ENCODE measurements at regions not wholly inside any gene's neighbourhood (a gene's known extent, or its start where the extent isn't known, plus 50 kb on each side); places are given as distances from the start of the nearest gene placed in this dataset.

- DNase-seq: peak; percentile 54 to 55
Measured at GRCh38 chr2:10985260-10985659, 73.5 kb downstream of the KCNF1 start.

DNA sequence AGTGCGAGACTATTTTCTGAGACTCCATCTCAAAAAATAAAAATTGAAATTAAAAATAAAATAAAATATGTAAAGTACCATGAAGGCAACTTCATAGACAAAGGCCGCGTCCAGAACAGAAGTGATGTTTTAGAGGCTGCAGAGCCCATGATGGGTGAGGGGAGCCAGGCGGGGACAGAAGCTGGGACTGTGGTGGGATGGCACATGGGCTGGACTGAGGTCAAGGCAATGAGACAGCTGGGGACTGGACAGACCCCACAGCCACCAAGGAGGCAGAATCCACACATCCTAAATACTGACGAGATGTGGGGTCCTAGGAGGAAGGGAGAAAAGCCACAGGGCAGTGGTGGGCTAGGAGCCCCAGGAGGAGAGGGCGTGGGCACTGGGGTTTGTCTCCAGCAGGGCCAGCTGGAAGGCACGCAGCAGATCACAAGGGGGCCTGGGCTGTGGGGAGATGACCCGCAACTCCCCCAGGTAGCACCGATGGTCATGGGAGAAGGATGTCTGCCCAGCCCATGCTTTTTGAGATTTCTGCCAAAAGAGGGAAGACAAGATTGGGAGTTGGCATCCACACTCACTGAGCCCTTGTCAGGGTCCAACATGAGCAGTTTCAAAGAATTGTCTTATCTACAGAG is 74.3 kb downstream of the KCNF1 start:
- no peak for DNase-seq

- no peak for DNase-seq
Measured at GRCh38 chr2:10987439-10987838, 75.7 kb downstream of the KCNF1 start.

GRCh38 chr2:10987861-10988260 is 76.1 kb downstream of the KCNF1 start:
- DNase-seq: no peak

DNA sequence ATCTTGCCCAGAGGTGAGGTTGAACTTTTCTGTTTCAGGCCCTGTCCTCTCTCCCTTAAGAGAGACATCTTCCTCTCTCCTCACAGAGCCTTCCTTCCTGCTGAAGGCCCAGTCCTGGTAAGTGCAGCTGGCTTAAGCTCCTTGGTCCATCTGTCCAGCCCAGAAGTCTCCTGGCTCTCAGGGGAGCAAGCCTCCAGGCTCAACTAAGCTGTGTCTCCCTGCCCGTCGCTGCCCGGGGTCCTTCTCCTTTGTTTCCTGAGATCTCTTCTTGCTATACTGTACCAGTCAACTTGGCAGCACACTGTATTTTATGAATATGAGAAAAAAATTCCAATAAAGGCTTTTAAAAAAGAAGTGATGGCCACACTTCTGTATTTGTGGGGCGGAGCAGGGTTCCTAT is 77.4 kb downstream of the KCNF1 start:
- no peak for DNase-seq

- DNase-seq: no peak
Measured at GRCh38 chr2:10989782-10990181, 78.0 kb downstream of the KCNF1 start.

DNA sequence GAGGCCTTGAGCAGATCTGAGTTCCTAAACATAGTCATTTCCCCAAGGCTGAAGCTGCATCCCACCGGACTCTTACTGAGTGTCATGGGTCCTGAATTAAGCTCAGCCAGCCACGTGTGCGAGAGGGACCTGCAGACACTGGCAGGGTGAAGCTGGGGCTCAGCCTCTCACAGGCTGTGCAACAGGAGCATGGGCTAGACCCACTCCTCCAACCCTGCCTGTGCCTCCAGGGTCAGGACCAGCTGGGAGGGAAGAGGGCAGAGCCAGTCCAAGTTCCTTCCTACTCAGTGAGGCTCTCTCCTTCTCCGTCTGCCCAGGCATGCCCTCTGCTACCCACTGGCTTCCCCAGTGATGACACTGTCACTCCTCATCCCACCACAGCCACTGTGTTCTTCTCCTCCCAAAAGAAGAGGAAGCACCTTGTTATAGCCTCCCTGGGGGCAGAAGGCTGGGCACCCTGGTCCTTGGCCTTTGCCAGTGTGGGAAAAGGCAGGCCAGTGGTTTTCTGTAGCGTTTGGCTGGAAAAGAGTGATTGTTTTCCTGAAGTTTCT is 78.9 kb downstream of the KCNF1 start:
- DNase-seq: no peak

- DNase-seq: no peak
Measured at GRCh38 chr2:10992023-10992791, 80.5 kb downstream of the KCNF1 start.

- DNase-seq: no peak
Measured at GRCh38 chr2:10993001-10993481, 81.3 kb downstream of the KCNF1 start.

- DNase-seq: no peak
Measured at GRCh38 chr2:10995366-10995970, 83.7 kb downstream of the KCNF1 start.

- no peak for DNase-seq
Measured at GRCh38 chr2:11004199-11004598, 92.5 kb downstream of the KCNF1 start.

DNA sequence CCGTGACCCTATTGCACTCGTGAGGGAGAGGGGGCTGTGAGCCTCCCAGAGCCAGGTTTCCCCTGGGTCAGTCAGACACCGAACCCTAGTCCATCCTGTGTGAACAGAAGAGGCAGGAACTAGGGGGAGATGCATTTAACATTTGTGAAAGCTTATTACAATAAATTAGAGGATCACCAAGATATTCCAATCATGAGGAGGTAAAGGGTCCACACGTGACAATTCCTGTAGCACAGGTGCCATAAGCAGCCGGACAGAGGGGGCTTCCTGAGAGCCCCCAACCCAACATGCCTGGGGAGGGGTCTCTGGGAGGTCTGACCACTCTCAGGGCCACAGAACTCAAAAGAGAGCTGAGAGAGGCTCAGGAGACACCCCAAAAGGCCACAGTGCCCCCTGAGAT is 93.3 kb downstream of the KCNF1 start:
- DNase-seq: no peak

GRCh38 chr2:11006191-11006590 is 94.5 kb downstream of the KCNF1 start:
- no peak for DNase-seq

DNA sequence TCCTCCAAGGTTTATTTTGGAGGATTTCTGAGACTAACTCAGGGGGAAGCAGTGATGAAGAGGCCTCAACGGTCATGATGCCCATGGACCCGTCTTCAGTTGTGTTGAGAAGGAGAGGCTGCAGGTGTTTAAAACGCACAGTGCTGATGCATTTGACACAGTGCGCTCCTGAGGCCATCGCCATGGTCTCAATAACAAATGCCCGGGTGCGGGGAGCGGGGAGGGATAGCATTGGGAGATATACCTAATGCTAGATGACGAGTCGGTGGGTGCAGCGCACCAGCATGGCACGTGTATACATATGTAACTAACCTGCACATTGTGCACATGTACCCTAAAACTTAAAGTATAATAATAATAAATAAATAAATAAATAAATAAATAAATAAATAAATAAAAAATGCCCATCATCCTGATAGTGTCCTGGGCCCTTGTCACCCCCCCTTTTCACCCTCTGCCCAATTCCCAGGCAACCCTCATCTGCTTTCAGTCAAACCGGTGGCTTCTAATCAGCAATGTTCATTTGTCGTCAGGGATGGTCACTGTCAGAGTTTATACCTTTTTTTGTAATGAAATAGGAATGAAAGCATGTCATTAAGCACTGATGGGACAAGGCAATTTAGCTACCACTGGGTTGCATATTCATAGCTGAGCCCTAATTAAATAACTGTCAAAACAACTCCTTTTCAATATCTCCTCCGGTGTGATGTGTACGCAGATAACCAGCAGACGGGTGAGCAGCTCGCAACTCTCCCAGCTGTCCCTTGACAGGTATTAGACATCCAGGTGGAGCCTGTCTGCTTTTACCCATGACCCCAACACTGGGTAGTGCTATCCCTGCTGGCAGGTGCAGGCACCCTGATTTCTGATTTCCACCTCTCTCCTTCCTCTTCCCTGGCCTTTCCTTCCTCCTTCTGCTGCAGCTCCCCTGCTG is 95.9 kb downstream of the KCNF1 start:
- no peak for DNase-seq

DNA sequence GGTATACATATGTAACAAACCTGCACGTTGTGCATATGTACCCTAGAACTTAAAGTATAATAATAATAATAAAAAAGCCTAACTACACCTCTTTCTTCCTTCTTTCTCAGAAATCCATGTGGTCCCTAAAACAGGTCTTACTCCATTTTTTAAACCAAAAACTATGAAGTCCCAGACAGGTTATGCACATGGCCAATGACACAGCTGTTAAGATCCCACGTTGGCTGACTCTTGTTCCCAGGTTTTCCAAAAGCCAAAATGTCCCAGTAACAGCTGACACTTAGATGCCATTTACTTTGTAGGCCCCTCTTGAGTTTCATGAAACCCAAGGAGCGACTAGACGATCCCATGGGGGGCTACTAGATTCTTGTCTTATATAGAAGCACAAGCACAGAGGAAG is 97.0 kb downstream of the KCNF1 start:
- no peak for DNase-seq

- DNase-seq: no peak
Measured at GRCh38 chr2:11009176-11009575, 97.4 kb downstream of the KCNF1 start.

- DNase-seq: no peak
Measured at GRCh38 chr2:11009891-11010290, 98.2 kb downstream of the KCNF1 start.

DNA sequence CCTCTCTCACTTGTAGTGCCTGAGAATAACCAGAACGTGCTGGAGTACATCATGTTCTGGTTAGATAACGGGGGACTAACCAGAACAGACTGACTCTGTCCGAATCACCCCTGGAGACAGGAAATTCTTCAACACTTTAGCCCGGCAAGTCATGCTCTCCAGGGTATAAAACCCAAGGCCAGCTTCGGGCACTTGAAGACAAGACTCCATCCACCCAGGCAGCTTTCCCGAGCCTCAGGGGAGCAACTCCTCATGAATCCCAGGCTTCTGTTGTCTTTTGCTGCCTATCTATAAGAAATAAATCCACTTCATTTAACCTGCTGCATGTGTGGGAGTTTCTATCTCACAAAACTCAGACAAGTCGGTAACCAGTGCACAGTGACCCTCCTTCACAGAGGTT is 99.6 kb downstream of the KCNF1 start:
- DNase-seq: no peak

DNA sequence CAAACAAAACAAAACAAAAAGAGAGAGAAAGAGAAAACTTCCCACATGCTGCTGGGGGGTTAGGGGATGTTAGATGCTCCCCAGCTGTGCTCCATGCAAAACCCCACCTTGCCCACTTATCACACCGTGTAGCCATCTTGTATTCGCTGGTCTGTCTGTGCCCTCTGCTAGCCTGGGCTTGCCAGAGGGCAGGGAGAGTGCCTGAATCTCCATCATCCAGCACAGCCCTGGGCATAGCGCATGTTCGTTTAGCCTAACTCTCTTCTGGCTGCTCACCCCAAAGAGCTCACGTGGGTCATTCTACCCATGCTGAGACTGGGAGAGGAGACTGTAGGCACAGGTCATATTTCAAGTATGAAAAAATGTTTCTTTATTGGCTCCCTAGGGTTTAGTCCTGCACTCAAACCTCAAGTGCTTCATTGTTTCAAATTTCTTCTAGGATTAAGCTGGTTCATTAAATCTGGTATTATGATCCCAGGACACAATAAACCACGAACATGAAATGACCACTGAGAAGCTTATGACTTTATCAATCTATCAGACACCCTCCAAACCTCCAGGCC is 100.5 kb downstream of the KCNF1 start:
- DNase-seq: no peak

- DNase-seq: no peak
Measured at GRCh38 chr2:11013196-11013595, 101.5 kb downstream of the KCNF1 start.

DNA sequence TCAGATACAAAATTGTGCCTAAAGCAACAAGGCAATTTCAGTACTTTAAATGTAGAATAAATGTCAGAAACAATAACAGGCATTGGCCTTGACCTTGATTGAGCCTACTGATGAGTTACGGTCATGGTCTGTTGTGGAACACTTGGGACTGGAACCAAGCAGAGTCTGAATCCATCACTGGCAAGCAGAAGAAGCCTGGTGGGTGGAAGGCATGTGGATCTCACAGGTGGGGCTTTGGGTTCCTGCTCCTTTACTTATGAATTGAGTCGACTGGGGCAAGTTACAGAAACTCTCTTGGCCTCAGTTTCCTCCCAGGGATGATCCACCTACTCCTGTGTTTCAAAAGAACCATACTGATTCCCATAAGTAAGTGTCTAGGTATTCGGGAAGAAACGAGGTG is 102.3 kb downstream of the KCNF1 start:
- DNase-seq: no peak
